RPMI7951 (cell line): ENCODE measurements at regions not wholly inside any gene's neighbourhood (a gene's known extent, or its start where the extent isn't known, plus 50 kb on each side); places are given as distances from the start of the nearest gene placed in this dataset.

Experiments used
- DNase-seq: peaks from one replicate; pipeline ENCODE4 v3.0.0-alpha.2; 2012; ENCODE audit warnings: low read depth

- no peak for DNase-seq
Observed at GRCh38 chr14:24693353-24693737, 59.4 kb upstream of the GZMB start.

GRCh38 chr14:24692382-24693352 is 58.7 kb upstream of the GZMB start:
- DNase-seq, result no peak

- no peak for DNase-seq
Observed at GRCh38 chr14:24690492-24690891, 56.5 kb upstream of the GZMB start.

DNA sequence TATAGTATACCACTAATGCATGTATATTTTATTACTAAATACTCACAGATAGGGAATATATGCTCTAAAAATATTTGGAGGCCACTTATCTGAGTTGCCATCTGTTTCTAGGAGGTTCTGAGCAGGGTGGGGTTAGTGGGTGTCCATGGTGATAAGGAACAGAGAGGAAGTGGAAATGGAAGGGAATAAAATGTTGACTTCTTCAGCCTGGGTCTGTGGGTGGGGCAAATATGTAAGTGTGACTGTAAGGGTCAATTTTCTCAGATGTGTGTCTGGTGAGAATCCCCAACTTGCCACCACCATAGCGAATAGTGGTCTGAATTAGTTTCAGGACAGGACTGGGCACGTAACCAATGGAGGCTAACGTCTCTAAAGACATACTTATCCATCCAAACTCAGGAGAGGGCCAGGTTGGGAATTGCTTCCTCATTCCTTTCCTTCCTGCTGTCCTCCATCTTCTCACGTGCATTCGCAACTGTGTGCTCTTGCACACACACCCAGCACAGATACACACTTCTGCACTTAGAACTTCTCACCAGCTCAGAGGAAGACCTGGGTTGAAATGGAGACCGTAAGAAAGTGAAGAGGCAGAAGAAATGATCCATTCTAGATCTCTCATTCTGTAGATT is 54.2 kb upstream of the GZMB start:
- no peak for DNase-seq
